AG10803 (cell line): ENCODE measurements at regions not wholly inside any gene's neighbourhood (a gene's known extent, or its start where the extent isn't known, plus 50 kb on each side); places are given as distances from the start of the nearest gene placed in this dataset.

Experiments used
- DNase-seq: peaks from one replicate; pipeline ENCODE4 v3.0.0; 2010; ENCODE audit warnings: low read depth
- H3K4me3 ChIP-seq: 2 replicates; pipeline ENCODE4 v1.5.1; 2011; ENCODE audit warnings: mild to moderate bottlenecking, low read length, control low read depth
- CTCF ChIP-seq: conservative IDR thresholded peaks from 2 replicates; pipeline ENCODE4 v1.5.1; 2011; ENCODE audit warnings: mild to moderate bottlenecking, low read length, control low read depth, inconsistent platforms

- H3K4me3 ChIP-seq = no peak overlapping the region
- no peak for TF ChIP-seq CTCF
- DNase-seq = no peak
Observed at GRCh38 chr12:74614426-74614825, 76.8 kb downstream of the ATXN7L3B start.

- no peak for TF ChIP-seq CTCF
- no peak for DNase-seq
- no peak overlapping the region for H3K4me3 ChIP-seq
Observed at GRCh38 chr12:74619084-74619483, 81.4 kb downstream of the ATXN7L3B start.

- no peak overlapping the region for H3K4me3 ChIP-seq
- TF ChIP-seq CTCF = no peak
- DNase-seq = no peak
Observed at GRCh38 chr12:74619884-74620283, 82.2 kb downstream of the ATXN7L3B start.

GRCh38 chr12:74620921-74621320 lies 83.3 kb downstream of the ATXN7L3B start:
- TF ChIP-seq CTCF = no peak
- H3K4me3 ChIP-seq = no peak overlapping the region
- DNase-seq = no peak

GRCh38 chr12:74624201-74624600 lies 86.6 kb downstream of the ATXN7L3B start:
- TF ChIP-seq CTCF = no peak
- H3K4me3 ChIP-seq = no peak overlapping the region
- DNase-seq = no peak

GRCh38 chr12:74626397-74626796 lies 88.8 kb downstream of the ATXN7L3B start:
- H3K4me3 ChIP-seq = no peak overlapping the region
- no peak for DNase-seq
- no peak for TF ChIP-seq CTCF

GRCh38 chr12:74641262-74641661 lies 103.6 kb downstream of the ATXN7L3B start:
- no peak for DNase-seq
- TF ChIP-seq CTCF = no peak
- no peak overlapping the region for H3K4me3 ChIP-seq
